AG09319 (cell line): ENCODE measurements at regions not wholly inside any gene's neighbourhood (a gene's known extent, or its start where the extent isn't known, plus 50 kb on each side); places are given as distances from the start of the nearest gene placed in this dataset.

ENCODE experiments used
- DNase-seq: peaks from one replicate; pipeline ENCODE4 v3.0.0-alpha.2; 2010; ENCODE audit warnings: low read depth; ENCODE audit errors: extremely low read depth
- TF ChIP-seq, protein P1 (sequence below): IDR thresholded peaks from 2 replicates; pipeline ENCODE4 v1.5.1; 2011; ENCODE audit warnings: low read depth, mild to moderate bottlenecking, inconsistent platforms, low read length, moderate library complexity

DNA sequence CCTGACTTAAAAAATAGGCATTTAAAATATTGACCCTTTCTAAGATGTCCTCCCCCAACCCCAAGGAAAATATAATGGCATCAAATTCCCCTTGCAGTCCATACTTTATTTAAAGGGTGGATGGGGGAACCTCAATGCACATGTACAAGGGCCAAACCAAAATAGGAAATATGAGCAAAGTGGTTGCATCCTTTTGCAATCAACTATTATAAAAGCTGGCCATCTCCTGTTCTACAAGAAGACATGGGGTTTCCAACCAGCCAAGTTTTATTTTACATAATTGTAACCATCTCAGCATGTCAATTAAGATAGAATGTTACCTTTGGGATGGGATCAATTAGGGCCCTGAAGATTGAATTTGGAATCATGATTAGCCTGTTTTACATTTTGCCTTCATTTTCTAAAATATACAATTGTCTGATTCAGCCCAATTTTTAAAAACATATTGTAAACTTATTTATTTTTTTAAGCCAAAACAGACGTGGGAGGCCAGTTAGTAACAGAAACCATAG, 146.7 kb upstream of the NFIA start:
- TF ChIP-seq, protein P1, sequence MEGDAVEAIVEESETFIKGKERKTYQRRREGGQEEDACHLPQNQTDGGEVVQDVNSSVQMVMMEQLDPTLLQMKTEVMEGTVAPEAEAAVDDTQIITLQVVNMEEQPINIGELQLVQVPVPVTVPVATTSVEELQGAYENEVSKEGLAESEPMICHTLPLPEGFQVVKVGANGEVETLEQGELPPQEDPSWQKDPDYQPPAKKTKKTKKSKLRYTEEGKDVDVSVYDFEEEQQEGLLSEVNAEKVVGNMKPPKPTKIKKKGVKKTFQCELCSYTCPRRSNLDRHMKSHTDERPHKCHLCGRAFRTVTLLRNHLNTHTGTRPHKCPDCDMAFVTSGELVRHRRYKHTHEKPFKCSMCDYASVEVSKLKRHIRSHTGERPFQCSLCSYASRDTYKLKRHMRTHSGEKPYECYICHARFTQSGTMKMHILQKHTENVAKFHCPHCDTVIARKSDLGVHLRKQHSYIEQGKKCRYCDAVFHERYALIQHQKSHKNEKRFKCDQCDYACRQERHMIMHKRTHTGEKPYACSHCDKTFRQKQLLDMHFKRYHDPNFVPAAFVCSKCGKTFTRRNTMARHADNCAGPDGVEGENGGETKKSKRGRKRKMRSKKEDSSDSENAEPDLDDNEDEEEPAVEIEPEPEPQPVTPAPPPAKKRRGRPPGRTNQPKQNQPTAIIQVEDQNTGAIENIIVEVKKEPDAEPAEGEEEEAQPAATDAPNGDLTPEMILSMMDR, result no peak

DNA sequence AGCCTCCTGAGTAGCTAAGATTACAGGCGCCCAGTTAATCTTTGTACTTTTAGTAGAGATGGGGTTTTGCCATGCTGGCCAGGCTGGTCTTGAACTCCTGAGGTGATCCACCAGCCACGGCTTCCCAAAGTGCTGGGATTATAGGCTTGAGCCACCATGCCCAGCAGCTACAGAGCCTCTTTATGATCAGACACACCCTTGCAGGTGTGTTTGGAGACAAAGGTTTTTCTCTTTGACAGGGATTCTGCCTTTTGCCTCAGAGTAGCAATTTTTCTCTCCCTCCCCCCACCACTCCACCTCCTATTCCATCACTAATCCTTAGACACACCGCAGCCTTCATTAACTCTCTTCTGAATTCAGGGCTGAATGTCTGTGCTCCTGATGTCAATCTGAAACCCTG, 152.2 kb upstream of the NFIA start:
- TF ChIP-seq, protein P1, result no peak
- DNase-seq, result no peak

More for the DNA sequence above, 146.7 kb upstream of the NFIA start:
- peak; percentile 51 for DNase-seq

DNA sequence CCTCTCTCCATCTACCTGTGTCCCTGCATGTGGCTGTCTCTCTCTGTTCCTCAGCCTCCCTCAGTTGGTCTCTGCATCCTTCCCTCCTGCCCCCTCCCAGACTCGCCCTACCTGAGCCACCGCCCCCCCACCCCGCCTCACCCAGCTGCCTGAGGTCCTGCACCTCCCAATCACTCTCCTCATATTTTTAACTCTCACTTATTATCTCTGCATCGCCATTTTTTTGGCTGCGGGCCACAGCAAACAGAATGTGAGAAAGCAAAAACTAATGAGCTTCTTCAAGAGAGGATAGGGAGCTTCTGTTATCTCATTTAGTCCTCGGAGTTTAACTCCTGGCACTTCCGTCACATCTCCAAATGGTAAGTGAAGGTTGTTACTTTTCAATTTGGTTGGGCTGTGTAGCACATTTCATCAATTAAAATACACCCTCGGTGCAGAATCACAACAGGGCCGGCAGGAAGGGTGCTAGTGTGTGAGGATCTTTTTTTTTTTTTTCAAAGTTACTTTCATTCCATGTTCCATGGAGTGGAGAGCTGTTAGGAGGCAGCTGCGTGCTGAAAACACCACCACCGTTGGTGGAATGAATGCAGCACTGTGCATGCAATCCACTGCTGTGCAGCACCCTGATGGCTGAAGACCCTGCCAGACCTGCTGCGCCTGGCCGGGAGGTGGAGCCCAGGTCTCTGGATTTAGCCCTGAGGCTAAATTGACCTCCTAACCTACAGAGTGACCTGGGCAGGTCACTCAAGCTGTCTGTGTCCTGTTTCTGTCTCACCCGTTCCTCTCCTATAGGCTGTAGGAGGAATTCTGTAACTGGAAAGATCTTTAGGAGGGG, 157.2 kb upstream of the NFIA start:
- no peak for DNase-seq
- TF ChIP-seq, protein P1, result no peak

DNA sequence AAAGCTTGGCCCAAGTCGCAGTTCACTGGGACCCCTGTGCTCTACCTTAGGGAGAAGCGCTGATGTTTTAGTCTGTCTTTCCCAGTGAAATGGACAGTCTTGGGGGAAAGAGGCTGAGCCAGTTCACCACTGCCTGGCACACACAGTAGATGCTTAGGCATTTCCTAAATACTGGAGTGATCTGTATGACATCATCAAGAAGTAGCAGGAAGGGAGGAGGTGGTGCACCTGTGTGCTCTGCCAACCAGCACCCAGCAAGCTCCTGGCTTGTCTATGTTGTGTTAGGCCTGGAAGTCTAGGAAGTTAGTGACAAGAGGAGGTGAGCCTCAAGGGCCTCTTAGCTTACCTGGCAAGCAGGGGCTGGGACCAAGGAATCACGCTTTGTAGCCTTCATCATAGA, 158.2 kb upstream of the NFIA start:
- DNase-seq, result no peak
- TF ChIP-seq, protein P1, result no peak

DNA sequence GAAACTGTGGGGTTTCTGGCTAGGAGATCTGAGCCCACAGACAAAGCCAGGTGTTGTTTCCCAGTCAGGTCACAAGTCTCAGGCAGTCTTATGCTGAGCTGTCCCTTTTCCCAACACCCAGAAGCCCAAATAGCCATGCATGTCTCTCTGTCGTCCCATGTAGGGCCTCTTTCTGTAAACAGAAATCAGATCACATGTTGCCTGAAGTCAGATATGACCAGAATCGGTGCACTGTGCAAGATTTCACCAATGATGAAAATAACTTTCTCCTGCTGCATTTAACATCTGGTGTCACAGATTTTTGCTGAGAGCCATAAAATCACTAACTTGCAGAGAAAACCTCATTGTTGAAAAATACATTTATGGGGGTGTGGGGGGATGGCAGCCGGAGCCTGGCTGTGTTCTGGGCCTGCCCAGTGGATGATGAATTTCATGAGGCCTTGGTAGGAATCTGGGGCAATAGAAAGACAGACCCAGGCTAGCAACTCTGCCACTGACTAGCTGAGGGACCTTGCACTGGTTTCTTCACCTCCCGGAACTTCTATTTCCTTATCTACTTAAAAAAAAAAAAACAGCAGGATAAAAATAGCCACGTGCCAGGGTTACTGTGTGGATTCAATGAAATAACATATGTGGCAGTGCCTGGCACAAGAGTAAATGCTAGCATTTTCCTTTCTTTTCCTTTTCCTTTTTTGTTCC, 158.8 kb upstream of the NFIA start:
- DNase-seq, result no peak
- TF ChIP-seq, protein P1, result no peak

DNA sequence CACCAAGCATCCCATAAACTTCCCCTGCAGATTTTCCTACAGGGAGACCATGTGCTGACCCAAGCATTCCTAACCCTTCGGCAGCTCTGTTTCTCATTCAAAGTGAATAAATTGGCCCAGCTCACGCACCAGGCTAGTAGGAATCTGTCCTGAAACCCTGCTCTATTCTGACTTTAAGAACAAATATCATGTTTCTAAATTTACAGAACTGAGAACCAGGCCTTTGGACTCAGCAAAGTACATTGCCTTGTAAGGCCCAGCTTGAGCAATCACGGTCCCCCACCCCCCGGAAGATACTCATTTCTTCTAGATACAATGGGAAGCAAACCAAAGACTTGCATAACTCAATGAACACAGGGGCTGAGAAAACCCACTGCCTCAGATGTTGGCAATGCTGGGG, 160.1 kb upstream of the NFIA start:
- TF ChIP-seq, protein P1, result no peak
- DNase-seq, result no peak

DNA sequence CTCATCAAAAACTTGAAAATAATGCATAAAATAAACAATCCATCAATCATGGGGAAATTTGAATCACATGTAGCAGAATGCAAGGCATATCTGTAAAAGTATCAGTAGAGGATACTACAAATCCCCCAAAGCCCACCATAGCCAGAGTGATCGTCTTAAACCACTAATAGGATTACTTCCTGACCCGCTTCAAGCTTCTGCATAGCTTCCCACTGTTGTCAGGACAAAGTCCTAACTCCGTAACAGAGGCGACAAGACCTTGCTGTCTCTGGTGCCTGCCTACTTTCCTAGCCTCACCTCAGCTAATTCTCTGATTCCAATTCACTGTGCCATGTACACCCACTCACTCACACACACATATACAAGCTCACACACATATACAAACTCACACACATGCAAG, 161.2 kb upstream of the NFIA start:
- no peak for DNase-seq
- TF ChIP-seq, protein P1, result no peak
